Left cardiac atrium (tissue), 4 donors: ENCODE measurements at regions not wholly inside any gene's neighbourhood (a gene's known extent, or its start where the extent isn't known, plus 50 kb on each side); places are given as distances from the start of the nearest gene placed in this dataset.
A peak's percentile ranks its signal among the peaks of the same experiment; 100 is the strongest.

Experiments used
- ATAC-seq, 2 donors: fragments of 200-7000 bp; cut with Tn5 transposase; one replicate each; pipeline ENCODE4 v1.9.1; 2020; ENCODE audit warnings: mild to moderate bottlenecking in 2 of 2, moderate library complexity in 2 of 2
- DNase-seq: peaks from one replicate; pipeline ENCODE4 v3.0.0-alpha.2; 2020
- intact Hi-C, 2 donors: fragments of 100-400 bp; cut with DNase I; formaldehyde crosslinking; loops; one replicate each; pipeline versions ENCODE4 v1.14.1 to v1.15.1; 2022 to 2023
- donor health status: DM: no; HTN: yes; CAD: no.
- donor health status: DM: no; HTN: yes; CAD: no; lungs with severe emphysema.
- donor health status: DM: yes; HTN: yes; CAD: no.
- donor health status: Dilated cardiomyopathy.

GRCh38 chrX:10045327-10046000 is 78.3 kb downstream of the CLDN34 start:
- peak; percentile 53 to 76 for ATAC-seq
- intact Hi-C loops = no loop called here
- peak; percentile 58 for DNase-seq

GRCh38 chrX:10047133-10047532 is 80.0 kb downstream of the CLDN34 start:
- ATAC-seq = peak in 1 of 2 donors; percentile 13
- intact Hi-C loops = no loop called here
- no peak for DNase-seq

- intact Hi-C loops = no loop called here
- DNase-seq (no peak), ATAC-seq (no peak)
Measured at GRCh38 chrX:10047631-10048030, 80.5 kb downstream of the CLDN34 start.

- intact Hi-C loops = no loop called here
- ATAC-seq (no peak), DNase-seq (no peak)
Measured at GRCh38 chrX:10048076-10048475, 80.9 kb downstream of the CLDN34 start.

GRCh38 chrX:10048707-10049106 is 81.5 kb downstream of the CLDN34 start:
- intact Hi-C loops = no loop called here
- DNase-seq = no peak
- no peak for ATAC-seq

- DNase-seq (no peak), ATAC-seq (no peak)
- intact Hi-C loops = no loop called here
Measured at GRCh38 chrX:10049236-10049635, 82.1 kb downstream of the CLDN34 start.

GRCh38 chrX:10050481-10050880 is 83.3 kb downstream of the CLDN34 start:
- intact Hi-C loops = no loop called here
- DNase-seq (peak; percentile 42), ATAC-seq (peak in 1 of 2 donors; percentile 13)

- intact Hi-C loops = no loop called here
- DNase-seq (no peak), ATAC-seq (peak in 1 of 2 donors; percentile 31)
Measured at GRCh38 chrX:10051866-10052480, 84.8 kb downstream of the CLDN34 start.

- intact Hi-C loops = no loop called here
- ATAC-seq (peak; percentile 71 to 77), DNase-seq (no peak)
Measured at GRCh38 chrX:10052906-10053625, 85.9 kb downstream of the CLDN34 start.

GRCh38 chrX:10054396-10054795 is 87.2 kb downstream of the CLDN34 start:
- DNase-seq (no peak), ATAC-seq (no peak)
- intact Hi-C loops = no loop called here

- intact Hi-C loops = no loop called here
- DNase-seq (no peak), ATAC-seq (no peak)
Measured at GRCh38 chrX:10055430-10055829, 88.3 kb downstream of the CLDN34 start.

- intact Hi-C loops = no loop called here
- DNase-seq = no peak
- no peak for ATAC-seq
Measured at GRCh38 chrX:10062352-10062751, 94.4 kb upstream of the CLCN4 start.

- DNase-seq = no peak
- intact Hi-C loops = no loop called here
- ATAC-seq = no peak
Measured at GRCh38 chrX:10062980-10063379, 93.8 kb upstream of the CLCN4 start.

- intact Hi-C loops = no loop called here
- ATAC-seq (no peak), DNase-seq (no peak)
Measured at GRCh38 chrX:10064736-10065135, 92.0 kb upstream of the CLCN4 start.

GRCh38 chrX:10070714-10071436 is 85.9 kb upstream of the CLCN4 start:
- DNase-seq (no peak), ATAC-seq (no peak)
- intact Hi-C loops = no loop called here

GRCh38 chrX:10071451-10072144 is 85.2 kb upstream of the CLCN4 start:
- intact Hi-C loops = no loop called here
- ATAC-seq (no peak), DNase-seq (no peak)

GRCh38 chrX:10072786-10073568 is 83.8 kb upstream of the CLCN4 start:
- DNase-seq (no peak), ATAC-seq (no peak)
- intact Hi-C loops = no loop called here

- no peak for DNase-seq
- no peak for ATAC-seq
- intact Hi-C loops = no loop called here
Measured at GRCh38 chrX:10073671-10074070, 83.1 kb upstream of the CLCN4 start.
